Ishikawa (cell line): ENCODE measurements at regions not wholly inside any gene's neighbourhood (a gene's known extent, or its start where the extent isn't known, plus 50 kb on each side); places are given as distances from the start of the nearest gene placed in this dataset.

ENCODE experiments used
- CEBPB ChIP-seq: IDR thresholded peaks from 2 replicates; pipeline ENCODE4 v1.6.1; 2012
- CREB1 ChIP-seq: IDR thresholded peaks from 2 replicates; pipeline ENCODE4 v1.6.1; 2012; ENCODE audit warnings: low read depth
- EGR1 ChIP-seq: IDR thresholded peaks from 2 replicates; pipeline ENCODE4 v1.6.1; 2012
- EP300 ChIP-seq: IDR thresholded peaks from 2 replicates; pipeline ENCODE4 v1.6.1; 2012; ENCODE audit warnings: borderline replicate concordance
- FOXM1 ChIP-seq: IDR thresholded peaks from 2 replicates; pipeline ENCODE4 v1.6.1; 2012; ENCODE audit warnings: low read depth, borderline replicate concordance
- MAX ChIP-seq: IDR thresholded peaks from 2 replicates; pipeline ENCODE4 v1.6.1; 2012
- NFIC ChIP-seq: IDR thresholded peaks from 2 replicates; pipeline ENCODE4 v1.6.1; 2012
- RAD21 ChIP-seq: IDR thresholded peaks from 2 replicates; pipeline ENCODE4 v1.6.1; 2012; ENCODE audit warnings: low read depth
- REST ChIP-seq: IDR thresholded peaks from 2 replicates; pipeline ENCODE4 v1.6.1; 2012; ENCODE audit warnings: low read depth, mild to moderate bottlenecking
- TAF1 ChIP-seq: IDR thresholded peaks from 2 replicates; pipeline ENCODE4 v1.6.1; 2012; ENCODE audit warnings: low read depth, mild to moderate bottlenecking
- TCF12 ChIP-seq: IDR thresholded peaks from 2 replicates; pipeline ENCODE4 v1.6.1; 2012; ENCODE audit warnings: low read depth
- TEAD4 ChIP-seq: IDR thresholded peaks from 2 replicates; pipeline ENCODE4 v1.6.1; 2012
- USF1 ChIP-seq: IDR thresholded peaks from 2 replicates; pipeline ENCODE4 v1.6.1; 2012
- YY1 ChIP-seq: IDR thresholded peaks from 2 replicates; pipeline ENCODE4 v1.6.1; 2012; ENCODE audit warnings: low read depth
- ZBTB7A ChIP-seq: IDR thresholded peaks from 2 replicates; pipeline ENCODE4 v1.6.1; 2012; ENCODE audit warnings: low read depth

- TF ChIP-seq EP300 (no peak), EGR1 (no peak), CEBPB (no peak)
Observed at GRCh38 chr6:170182781-170183120, 108.1 kb downstream of the DLL1 start.

- no peak for TF ChIP-seq MAX
- no peak for TF ChIP-seq EP300
- TF ChIP-seq EGR1, result no peak
- no peak for TF ChIP-seq RAD21
- no peak for TF ChIP-seq REST
- TF ChIP-seq YY1, result no peak
- TF ChIP-seq TCF12, result no peak
- no peak for TF ChIP-seq CREB1
- no peak for TF ChIP-seq TAF1
- no peak for TF ChIP-seq CEBPB
- no peak for TF ChIP-seq USF1
- no peak for TF ChIP-seq TEAD4
- TF ChIP-seq NFIC, result no peak
- no peak for TF ChIP-seq FOXM1
- TF ChIP-seq ZBTB7A, result no peak
Observed at GRCh38 chr6:170182093-170182780, 108.6 kb downstream of the DLL1 start.

GRCh38 chr6:170181338-170181690, 109.6 kb downstream of the DLL1 start:
- TF ChIP-seq REST (no peak), MAX (no peak), TAF1 (no peak), FOXM1 (no peak), NFIC (no peak), CEBPB (no peak), RAD21 (no peak), EGR1 (no peak), CREB1 (no peak), TCF12 (no peak), YY1 (no peak), USF1 (no peak), TEAD4 (no peak), EP300 (no peak), ZBTB7A (no peak)

GRCh38 chr6:170180671-170181337, 110.1 kb downstream of the DLL1 start:
- TF ChIP-seq EP300 (no peak), NFIC (no peak), YY1 (no peak), CREB1 (no peak), CEBPB (no peak), MAX (no peak), FOXM1 (no peak), USF1 (no peak), TAF1 (no peak), RAD21 (no peak), REST (no peak)
